HepG2 (cell line): ENCODE measurements at regions not wholly inside any gene's neighbourhood (a gene's known extent, or its start where the extent isn't known, plus 50 kb on each side); places are given as distances from the start of the nearest gene placed in this dataset.

ENCODE experiments used
- ATAC-seq: fragments of 200-7000 bp; cut with Tn5 transposase; 3 replicates; pipeline ENCODE4 v1.9.1; 2020; ENCODE audit warnings: mild to moderate bottlenecking, moderate library complexity
- BruUV-seq: library from RNA; stranded (reverse); fragments of 400-500 nt; replicated peaks from 2 replicates; lab custom pipeline; 2021; lab: Mats Ljungman, UMichigan
- CTCF ChIA-PET: fragments of 300-600 bp; formaldehyde crosslinking; extraction: SDS; loops from one replicate; lab custom pipeline; 2021; ENCODE audit warnings: low total read pairs, inconsistent platforms, low intra/inter-chr PET ratio; lab: Yijun Ruan, JAX
- POLR2A ChIA-PET: fragments of 350-600 bp; sonication (Branson Sonifier 250); formaldehyde crosslinking; loops from one replicate; lab custom pipeline; 2020; ENCODE audit warnings: antibody characterized with exemption, inconsistent platforms; lab: Yijun Ruan, JAX
- DNase-seq: peaks from one replicate; pipeline ENCODE4 v3.0.0-alpha.2; 2015; ENCODE audit warnings: low spot score
- FAIRE-seq: peaks from 3 replicates; lab custom pipeline; 2011; peaks lifted over from hg19 to GRCh38; lab: Jason Lieb, UNC
- H2AFZ ChIP-seq: one replicate; pipeline ENCODE4 v1.6.1; 2011; ENCODE audit warnings: low read length, inconsistent platforms
- H3K27ac ChIP-seq: fragments of 300-600 bp; 3 replicates; pipeline ENCODE4 v1.8.0; 2011; ENCODE audit warnings: mixed run types, mild to moderate bottlenecking, mixed read lengths, low read length, inconsistent platforms; ENCODE audit not compliant: insufficient read depth; ENCODE audit errors: extremely low read length
- H3K27me3 ChIP-seq, 2 experiments: fragments of 200-600 bp in 1 of 2; 2 replicates in 1 of 2; 3 replicates in 1 of 2; pipeline versions ENCODE4 v1.6.0 to v1.8.0; 2011; ENCODE audit warnings: low read length in 2 of 2, mild to moderate bottlenecking in 2 of 2, moderate library complexity in 2 of 2, inconsistent platforms in 1 of 2; ENCODE audit not compliant: insufficient read depth in 2 of 2, control insufficient read depth in 1 of 2
- H3K36me3 ChIP-seq, 2 experiments: fragments of 200-600 bp in 1 of 2; replicated peaks in 1 of 2; 2 replicates in 1 of 2; 3 replicates in 1 of 2; pipeline versions ENCODE4 v1.5.1 to v1.8.0; 2011; ENCODE audit warnings: low read length in 2 of 2, inconsistent platforms in 1 of 2; ENCODE audit not compliant: insufficient read depth in 2 of 2, control insufficient read depth in 1 of 2
- H3K4me1 ChIP-seq: 2 replicates; pipeline ENCODE4 v1.5.1; 2012; ENCODE audit warnings: low read length, inconsistent platforms; ENCODE audit not compliant: insufficient read depth
- H3K4me2 ChIP-seq: 2 replicates; pipeline ENCODE4 v1.6.0; 2011; ENCODE audit warnings: low read depth, low read length, inconsistent platforms
- H3K4me3 ChIP-seq, 3 experiments: fragments of 200-600 bp in 1 of 3; sonication (generic), shearing (Covaris generic) in 1 of 3; replicated peaks in 1 of 3; 2 replicates each; pipeline ENCODE4 v1.5.1; 2011 to 2016; ENCODE audit warnings: low read length in 3 of 3, inconsistent platforms in 2 of 3, low read depth in 2 of 3, mild to moderate bottlenecking in 2 of 3, control low read depth in 1 of 3, mixed read lengths in 1 of 3; ENCODE audit not compliant: insufficient read depth in 1 of 3
- H3K79me2 ChIP-seq: one replicate; pipeline ENCODE4 v1.6.1; 2011; ENCODE audit warnings: low read length, inconsistent platforms; ENCODE audit not compliant: insufficient read depth
- H3K9ac ChIP-seq: 2 replicates; pipeline ENCODE4 v1.6.0; 2011; ENCODE audit warnings: mild to moderate bottlenecking, low read depth, low read length, inconsistent platforms; ENCODE audit not compliant: insufficient read depth
- H3K9me3 ChIP-seq: 2 replicates; pipeline ENCODE4 v1.5.1; 2012; ENCODE audit warnings: mild to moderate bottlenecking, low read length
- H4K20me1 ChIP-seq: 2 replicates; pipeline ENCODE4 v1.6.0; 2011; ENCODE audit warnings: inconsistent platforms, mild to moderate bottlenecking, low read length, moderate library complexity; ENCODE audit not compliant: insufficient read depth
- ADNP ChIP-seq: sonication (generic); formaldehyde crosslinking; IDR thresholded peaks from 2 replicates; pipeline ENCODE4 v1.4.0; 2020; ENCODE audit warnings: missing genetic modification reagents
- CCAR2 ChIP-seq: fragments of 200-400 bp; formaldehyde crosslinking; optimal IDR thresholded peaks from 2 replicates; pipeline ENCODE3; 2018; ENCODE audit warnings: low read depth, mild to moderate bottlenecking, low read length, moderate library complexity
- DNMT3B ChIP-seq: conservative IDR thresholded peaks from 2 replicates; pipeline ENCODE4 v1.6.1; 2016; ENCODE audit warnings: missing biosample characterization, control low read depth
- IRX3 ChIP-seq: sonication (generic); formaldehyde crosslinking; IDR thresholded peaks from 2 replicates; pipeline ENCODE4 v1.8.1; 2023; ENCODE audit warnings: mild to moderate bottlenecking, low read depth, missing genetic modification reagents, borderline replicate concordance
- KDM1A ChIP-seq: IDR thresholded peaks from 2 replicates; pipeline ENCODE4 v1.6.1; 2016; ENCODE audit warnings: missing compliant biosample characterization
- MBNL3 ChIP-seq: fragments of 250-450 bp; sonication (Bioruptor Pico); conservative IDR thresholded peaks from 2 replicates; pipeline ENCODE4 v1.8.0; 2022; ENCODE audit warnings: mild to moderate bottlenecking, inconsistent platforms
- ONECUT2 ChIP-seq: sonication (generic); formaldehyde crosslinking; IDR thresholded peaks from 2 replicates; pipeline ENCODE4 v1.4.0; 2020; ENCODE audit warnings: missing genetic modification reagents
- POLR2AphosphoS5 ChIP-seq: IDR thresholded peaks from 2 replicates; pipeline ENCODE4 v1.6.1; 2012; ENCODE audit warnings: low read depth, low read length
- RNF2 ChIP-seq: fragments of 450-650 bp; conservative IDR thresholded peaks from 2 replicates; pipeline ENCODE4 v1.6.1; 2016; ENCODE audit warnings: low read depth
- SIN3A ChIP-seq: IDR thresholded peaks from 2 replicates; pipeline ENCODE4 v1.6.1; 2011; ENCODE audit warnings: low read depth, mild to moderate bottlenecking, control low read depth, low read length, borderline replicate concordance
- USF2 ChIP-seq, 2 experiments: sonication (generic) in 1 of 2; formaldehyde crosslinking in 1 of 2; IDR thresholded peaks; 2 replicates each; pipeline versions ENCODE4 v1.5.1 to v1.6.1; 2011 to 2020; ENCODE audit warnings: borderline replicate concordance in 1 of 2, low read depth in 1 of 2, low read length in 1 of 2, mild to moderate bottlenecking in 1 of 2, missing genetic modification reagents in 1 of 2, moderate library complexity in 1 of 2
- YEATS4 ChIP-seq: sonication (generic); formaldehyde crosslinking; IDR thresholded peaks from 2 replicates; pipeline ENCODE4 v1.4.0; 2020; ENCODE audit warnings: missing genetic modification reagents, borderline replicate concordance
- ZNF101 ChIP-seq: sonication (generic); formaldehyde crosslinking; IDR thresholded peaks from 2 replicates; pipeline ENCODE4 v1.4.0; 2020; ENCODE audit warnings: mild to moderate bottlenecking, low read depth, missing genetic modification reagents, borderline replicate concordance
- ZNF3 ChIP-seq: IDR thresholded peaks from 2 replicates; pipeline ENCODE4 v1.7.0; 2017; ENCODE audit warnings: inconsistent platforms
- ZNF543 ChIP-seq: sonication (generic); formaldehyde crosslinking; IDR thresholded peaks from 2 replicates; pipeline ENCODE4 v1.4.0; 2020; ENCODE audit warnings: mild to moderate bottlenecking, missing genetic modification reagents
- ZSCAN5A ChIP-seq: sonication (generic); formaldehyde crosslinking; IDR thresholded peaks from 2 replicates; pipeline ENCODE4 v1.8.0; 2022; ENCODE audit warnings: mild to moderate bottlenecking, missing genetic modification reagents, borderline replicate concordance
- WGBS: methylation state at CpG from one replicate; pipeline ENCODE4 v1.1.6; 2017; ENCODE audit warnings: low lambda C conversion rate; 5-methylcytosine and 5-hydroxymethylcytosine counted together
- in situ Hi-C: cut with HindIII; loops from 2 replicates; pipeline ENCODE4 v1.10.0; 2017; ENCODE audit warnings: low pct_unique_long_range_greater_than_20kb; ENCODE audit not compliant: extremely low pct_ligation_motif_present
- intact Hi-C: fragments of 100-400 bp; cut with micrococcal nuclease; formaldehyde crosslinking; loops from one replicate; pipeline ENCODE4 v1.10.0; 2022; ENCODE audit not compliant: unreplicated experiment
- TF ChIP-seq, protein P1 (sequence below): IDR thresholded peaks from 2 replicates; pipeline ENCODE4 v1.4.0; 2020; ENCODE audit warnings: mild to moderate bottlenecking, missing genetic modification reagents

- 18% methylated on average over 4 of the region's 4 CpGs for WGBS
- ATAC-seq (peak; percentile 70), DNase-seq (no peak), FAIRE-seq (no peak)
- Histone ChIP-seq H4K20me1 (no peaks in the 10 kb centered on the region), H3K79me2 (no peaks in the 10 kb centered on the region), H3K4me2 (peak overlapping the region; percentile 9; the same call in 1 of the 2 replicates), H3K9me3 (no peaks in the 10 kb centered on the region), H3K9ac (no peak overlapping the region), H3K27me3 (peaks cover 0 to 9% of the 10 kb centered on the region in 2 experiments; a peak in 2 of 5 replicates), H3K4me3 (no peak overlapping the region), H3K36me3 (no peaks in the 10 kb centered on the region), H3K27ac (no peak overlapping the region), H3K4me1 (peaks cover 8% of the 10 kb centered on the region; the same call in 1 of the 2 replicates), H2AFZ (no peak overlapping the region)
- ChIA-PET POLR2A (no interaction called here), CTCF (no interaction called here)
- in situ Hi-C loops, result no loop called here
- intact Hi-C loops, result loop anchor here (5.0 kb wide), 1 partner anchor 39 kb away; no protein-coding TSS in a partner anchor
- no TSS peak for BruUV-seq
- no peak for TF ChIP-seq ZSCAN5A (CRISPR knock-in tag)
- no peak for TF ChIP-seq SIN3A
- TF ChIP-seq MBNL3 (CRISPR knock-in tag), result no peak
- TF ChIP-seq DNMT3B (CRISPR knock-in tag), result no peak
- TF ChIP-seq ZNF543 (CRISPR knock-in tag), result no peak
- TF ChIP-seq KDM1A, result no peak
- TF ChIP-seq CCAR2, result no peak
- no peak for TF ChIP-seq ZNF3 (CRISPR knock-in tag)
- no peak for TF ChIP-seq ZNF101
- no peak for TF ChIP-seq ADNP (CRISPR knock-in tag)
- TF ChIP-seq, protein P1, sequence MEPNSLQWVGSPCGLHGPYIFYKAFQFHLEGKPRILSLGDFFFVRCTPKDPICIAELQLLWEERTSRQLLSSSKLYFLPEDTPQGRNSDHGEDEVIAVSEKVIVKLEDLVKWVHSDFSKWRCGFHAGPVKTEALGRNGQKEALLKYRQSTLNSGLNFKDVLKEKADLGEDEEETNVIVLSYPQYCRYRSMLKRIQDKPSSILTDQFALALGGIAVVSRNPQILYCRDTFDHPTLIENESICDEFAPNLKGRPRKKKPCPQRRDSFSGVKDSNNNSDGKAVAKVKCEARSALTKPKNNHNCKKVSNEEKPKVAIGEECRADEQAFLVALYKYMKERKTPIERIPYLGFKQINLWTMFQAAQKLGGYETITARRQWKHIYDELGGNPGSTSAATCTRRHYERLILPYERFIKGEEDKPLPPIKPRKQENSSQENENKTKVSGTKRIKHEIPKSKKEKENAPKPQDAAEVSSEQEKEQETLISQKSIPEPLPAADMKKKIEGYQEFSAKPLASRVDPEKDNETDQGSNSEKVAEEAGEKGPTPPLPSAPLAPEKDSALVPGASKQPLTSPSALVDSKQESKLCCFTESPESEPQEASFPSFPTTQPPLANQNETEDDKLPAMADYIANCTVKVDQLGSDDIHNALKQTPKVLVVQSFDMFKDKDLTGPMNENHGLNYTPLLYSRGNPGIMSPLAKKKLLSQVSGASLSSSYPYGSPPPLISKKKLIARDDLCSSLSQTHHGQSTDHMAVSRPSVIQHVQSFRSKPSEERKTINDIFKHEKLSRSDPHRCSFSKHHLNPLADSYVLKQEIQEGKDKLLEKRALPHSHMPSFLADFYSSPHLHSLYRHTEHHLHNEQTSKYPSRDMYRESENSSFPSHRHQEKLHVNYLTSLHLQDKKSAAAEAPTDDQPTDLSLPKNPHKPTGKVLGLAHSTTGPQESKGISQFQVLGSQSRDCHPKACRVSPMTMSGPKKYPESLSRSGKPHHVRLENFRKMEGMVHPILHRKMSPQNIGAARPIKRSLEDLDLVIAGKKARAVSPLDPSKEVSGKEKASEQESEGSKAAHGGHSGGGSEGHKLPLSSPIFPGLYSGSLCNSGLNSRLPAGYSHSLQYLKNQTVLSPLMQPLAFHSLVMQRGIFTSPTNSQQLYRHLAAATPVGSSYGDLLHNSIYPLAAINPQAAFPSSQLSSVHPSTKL, result no peak
- TF ChIP-seq POLR2AphosphoS5, result no peak
- no peak for TF ChIP-seq USF2 (IDR thresholded peaks at IDR 0.05; ENCODE audit: low read depth, low read length)
- no peak for TF ChIP-seq USF2 (CRISPR knock-in tag; IDR thresholded peaks at IDR 0.05; ENCODE audit: borderline replicate concordance)
- no peak for TF ChIP-seq IRX3 (CRISPR knock-in tag)
- no peak for TF ChIP-seq ONECUT2
- TF ChIP-seq YEATS4, result no peak
- no peak for TF ChIP-seq RNF2
Observed at GRCh38 chr2:223688094-223688835, 86.1 kb upstream of the SCG2 start.
